SK-N-SH (cell line): ENCODE measurements at regions not wholly inside any gene's neighbourhood (a gene's known extent, or its start where the extent isn't known, plus 50 kb on each side); places are given as distances from the start of the nearest gene placed in this dataset.

Source experiments
- CTCF ChIA-PET: fragments of 300-600, 350-600 bp; formaldehyde crosslinking; extraction: SDS; loops from one replicate; lab custom pipeline; 2021; lab: Yijun Ruan, JAX
- POLR2A ChIA-PET: fragments of 350-600 bp; sonication (Branson Sonifier 250); formaldehyde crosslinking; extraction: SDS; loops from one replicate; lab custom pipeline; 2020; ENCODE audit warnings: antibody characterized with exemption, inconsistent platforms; lab: Yijun Ruan, JAX
- DNase-seq: peaks from one replicate; pipeline ENCODE4 v3.0.0; 2012
- H2AFZ ChIP-seq: fragments of 200-600 bp; sonication (generic); 2 replicates; pipeline ENCODE4 v1.8.1; 2016; ENCODE audit warnings: antibody characterized with exemption, mild to moderate bottlenecking, low read depth
- H3F3A ChIP-seq: fragments of 200-600 bp; sonication (generic); replicated peaks from 2 replicates; pipeline ENCODE3; 2016; ENCODE audit warnings: antibody characterized with exemption, mild to moderate bottlenecking; ENCODE audit not compliant: insufficient read depth
- H3K27ac ChIP-seq, 2 experiments: fragments of 200-500 bp in 1 of 2; fragments of 200-600 bp in 1 of 2; sonication (Bioruptor generic) in 1 of 2; sonication (generic), shearing (Covaris generic) in 1 of 2; 2 replicates each; pipeline versions ENCODE4 v1.5.1 to v1.6.1; 2014 to 2016; ENCODE audit warnings: low read depth in 2 of 2, inconsistent platforms in 1 of 2, low read length in 1 of 2, mild to moderate bottlenecking in 1 of 2, mixed read lengths in 1 of 2
- H3K27me3 ChIP-seq: fragments of 200-600 bp; sonication (generic), shearing (Covaris generic); 2 replicates; pipeline ENCODE4 v1.6.1; 2016; ENCODE audit warnings: mixed run types; ENCODE audit not compliant: insufficient read depth
- H3K36me3 ChIP-seq, 2 experiments: fragments of 200-500 bp in 1 of 2; fragments of 200-600 bp in 1 of 2; sonication (Bioruptor generic) in 1 of 2; sonication (generic) in 1 of 2; replicated peaks in 1 of 2; 2 replicates each; pipeline versions ENCODE3 to v1.5.1; 2014 to 2016; ENCODE audit warnings: low read length in 1 of 2, mild to moderate bottlenecking in 1 of 2; ENCODE audit not compliant: insufficient read depth in 2 of 2, control insufficient read depth in 1 of 2
- H3K4me1 ChIP-seq, 2 experiments: fragments of 200-500 bp in 1 of 2; fragments of 200-600 bp in 1 of 2; sonication (Bioruptor generic) in 1 of 2; sonication (generic), shearing (Covaris generic) in 1 of 2; 2 replicates each; pipeline versions ENCODE4 v1.5.1 to v1.6.1; 2014 to 2016; ENCODE audit warnings: low read depth in 1 of 2, low read length in 1 of 2, mixed run types in 1 of 2; ENCODE audit not compliant: insufficient read depth in 2 of 2, control insufficient read depth in 1 of 2
- H3K4me2 ChIP-seq: fragments of 200-600 bp; sonication (generic), shearing (Covaris generic); 2 replicates; pipeline ENCODE4 v1.6.1; 2017; ENCODE audit warnings: mixed run types
- H3K4me3 ChIP-seq, 2 experiments: fragments of 200-500 bp in 1 of 2; fragments of 200-600 bp in 1 of 2; sonication (Bioruptor generic) in 1 of 2; sonication (generic), shearing (Covaris generic) in 1 of 2; 2 replicates each; pipeline versions ENCODE4 v1.5.1 to v1.8.1; 2014 to 2016; ENCODE audit warnings: low read depth in 2 of 2, inconsistent platforms in 1 of 2, low read length in 1 of 2, mild to moderate bottlenecking in 1 of 2, mixed read lengths in 1 of 2, moderate library complexity in 1 of 2
- H3K79me2 ChIP-seq: fragments of 200-600 bp; sonication (generic); 2 replicates; pipeline ENCODE4 v1.8.1; 2017; ENCODE audit warnings: mild to moderate bottlenecking; ENCODE audit not compliant: insufficient read depth
- H3K9ac ChIP-seq: fragments of 200-600 bp; sonication (generic); 2 replicates; pipeline ENCODE4 v1.6.1; 2017; ENCODE audit warnings: mixed run types
- H3K9me2 ChIP-seq: fragments of 200-600 bp; sonication (generic); 2 replicates; pipeline ENCODE4 v1.6.1; 2017; ENCODE audit warnings: mixed run types
- H3K9me3 ChIP-seq: fragments of 200-600 bp; sonication (generic); 2 replicates; pipeline ENCODE4 v1.6.1; 2017; ENCODE audit warnings: mixed run types, mild to moderate bottlenecking, moderate library complexity
- H4K20me1 ChIP-seq: fragments of 200-600 bp; sonication (generic); 2 replicates; pipeline ENCODE4 v1.6.1; 2017; ENCODE audit warnings: mild to moderate bottlenecking, mixed run types; ENCODE audit not compliant: insufficient read depth
- CTCF ChIP-seq: fragments of 200-600 bp; sonication (generic); IDR thresholded peaks from 2 replicates; pipeline ENCODE4 v1.6.1; 2017; ENCODE audit warnings: antibody characterized with exemption, mild to moderate bottlenecking, moderate library complexity
- ELF1 ChIP-seq: IDR thresholded peaks from 2 replicates; pipeline ENCODE4 v1.4.0; 2012
- EP300 ChIP-seq, 2 experiments: IDR thresholded peaks; 2 replicates each; pipeline versions ENCODE4 v1.4.0 to v1.6.1; 2012; ENCODE audit warnings: borderline replicate concordance in 1 of 2, low read depth in 1 of 2, low read length in 1 of 2
- EZH2phosphoT487 ChIP-seq: fragments of 200-600 bp; sonication (generic); IDR thresholded peaks from 2 replicates; pipeline ENCODE4 v1.6.1; 2017; ENCODE audit warnings: low read depth, mixed run types, mild to moderate bottlenecking, antibody characterized with exemption, moderate library complexity, borderline replicate concordance
- FOSL2 ChIP-seq: IDR thresholded peaks from 2 replicates; pipeline ENCODE4 v1.4.0; 2012; ENCODE audit warnings: low read depth, mild to moderate bottlenecking, moderate library complexity, borderline replicate concordance
- FOXM1 ChIP-seq: IDR thresholded peaks from 2 replicates; pipeline ENCODE4 v1.4.0; 2012; ENCODE audit warnings: low read depth, mild to moderate bottlenecking
- GATA2 ChIP-seq: sonication (generic); formaldehyde crosslinking; IDR thresholded peaks from 2 replicates; pipeline ENCODE4 v1.5.0; 2020; ENCODE audit warnings: mild to moderate bottlenecking, missing genetic modification reagents
- IRF3 ChIP-seq: fragments of 150-350 bp; IDR thresholded peaks from 2 replicates; pipeline ENCODE4 v1.6.1; 2016; ENCODE audit warnings: mild to moderate bottlenecking, low read depth, low read length
- JUND ChIP-seq: IDR thresholded peaks from 2 replicates; pipeline ENCODE4 v1.4.0; 2012
- MAX ChIP-seq: IDR thresholded peaks from 2 replicates; pipeline ENCODE4 v1.4.0; 2012; ENCODE audit warnings: low read depth
- NRF1 ChIP-seq: IDR thresholded peaks from 2 replicates; pipeline ENCODE4 v1.6.1; 2012; ENCODE audit warnings: low read depth, mild to moderate bottlenecking, low read length
- PBX3 ChIP-seq: IDR thresholded peaks from 2 replicates; pipeline ENCODE4; 2012
- RAD21 ChIP-seq: IDR thresholded peaks from 2 replicates; pipeline ENCODE4 v1.6.1; 2012; ENCODE audit warnings: mild to moderate bottlenecking, low read length
- RCOR1 ChIP-seq: fragments of 150-350 bp; IDR thresholded peaks from 2 replicates; pipeline ENCODE4 v1.6.1; 2017; ENCODE audit warnings: antibody characterized with exemption, low read length
- RFX5 ChIP-seq: IDR thresholded peaks from 2 replicates; pipeline ENCODE4 v1.6.1; 2012; ENCODE audit warnings: mild to moderate bottlenecking, improper control_type of control experiment, low read length
- RXRA ChIP-seq: IDR thresholded peaks from 2 replicates; pipeline ENCODE4 v1.4.0; 2012; ENCODE audit warnings: low read depth, mild to moderate bottlenecking, borderline replicate concordance
- TCF12 ChIP-seq: IDR thresholded peaks from 2 replicates; pipeline ENCODE4 v1.4.0; 2012
- USF1 ChIP-seq: IDR thresholded peaks from 2 replicates; pipeline ENCODE4 v1.4.0; 2012; ENCODE audit warnings: low read depth, borderline replicate concordance
- WGBS: methylation state at CpG from one replicate; pipeline ENCODE4 v1.1.6; 2017; ENCODE audit warnings: low lambda C conversion rate; 5-methylcytosine and 5-hydroxymethylcytosine counted together

- no peak for TF ChIP-seq EZH2phosphoT487
- no peak for TF ChIP-seq JUND
- TF ChIP-seq PBX3, result no peak
- TF ChIP-seq FOSL2, result no peak
- TF ChIP-seq USF1, result no peak
- TF ChIP-seq MAX, result no peak
- no peak for TF ChIP-seq RXRA
- no peak for TF ChIP-seq NRF1
- no peak for TF ChIP-seq IRF3
- no peak for TF ChIP-seq TCF12
- no peak for TF ChIP-seq RAD21
- TF ChIP-seq RFX5, result no peak
- TF ChIP-seq GATA2 (CRISPR knock-in tag), result no peak
- no peak for TF ChIP-seq RCOR1
- TF ChIP-seq EP300 (IDR thresholded peaks at IDR 0.05; ENCODE audit: borderline replicate concordance in 1 of 2, low read depth in 1 of 2, low read length in 1 of 2), result no peak
- no peak for TF ChIP-seq FOXM1
- no peak for TF ChIP-seq ELF1
- no peak for TF ChIP-seq CTCF
Observed at GRCh38 chr5:153404747-153405146, 85.7 kb upstream of the GRIA1 start.

More at GRCh38 chr5:153404747-153405146, 85.7 kb upstream of the GRIA1 start:
- no peak overlapping the region for H2AFZ ChIP-seq
- no peak overlapping the region for H3K4me3 ChIP-seq
- H3K9me3 ChIP-seq, result no peaks in the 10 kb centered on the region
- H3K36me3 ChIP-seq, result no peaks in the 10 kb centered on the region
- DNase-seq, result no peak
- H3K4me2 ChIP-seq, result no peak overlapping the region
- no peak overlapping the region for H3K9ac ChIP-seq
- no peaks in the 10 kb centered on the region for H3K27me3 ChIP-seq
- 56% methylated on average over 6 of the region's 7 CpGs for WGBS
- H3F3A ChIP-seq, result no peaks in the 10 kb centered on the region
- no peaks in the 10 kb centered on the region for H3K4me1 ChIP-seq
- ChIA-PET CTCF (no interaction called here), POLR2A (no interaction called here)
- no peaks in the 10 kb centered on the region for H4K20me1 ChIP-seq
- no peaks in the 10 kb centered on the region for H3K9me2 ChIP-seq
- H3K27ac ChIP-seq, result no peak overlapping the region
- no peaks in the 10 kb centered on the region for H3K79me2 ChIP-seq
